ENCODE measurements at regions not wholly inside any gene's neighbourhood (a gene's known extent, or its start where the extent isn't known, plus 50 kb on each side); places are given as distances from the start of the nearest gene placed in this dataset.

DNA sequence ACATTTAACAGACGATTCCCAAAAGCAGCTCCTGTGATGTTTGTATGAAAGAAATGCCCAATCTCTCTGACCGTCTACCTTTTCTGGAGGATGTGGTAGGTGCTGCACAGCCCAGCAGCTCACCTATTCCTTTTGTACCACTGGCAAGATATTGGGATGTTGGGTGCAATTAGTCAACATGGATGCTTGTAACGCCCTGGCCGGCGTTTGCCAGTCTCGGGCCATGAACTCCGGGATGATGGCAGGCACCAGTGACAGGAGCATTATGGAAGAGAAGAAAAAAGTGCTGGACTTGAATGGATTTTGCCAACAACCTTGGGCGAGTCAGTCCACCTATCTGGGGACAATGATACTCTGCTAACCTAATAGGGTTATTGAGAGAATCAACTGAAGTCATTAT lies 69.0 kb upstream of the ZNF438 start:
- Histone ChIP-seq H3K36me3 (no peaks in the 10 kb centered on the region), H3K4me1 (no peaks in the 10 kb centered on the region), H3K27me3 (no peaks in the 10 kb centered on the region), H3K4me3 (no peak overlapping the region), H3K27ac (no peak overlapping the region), H3K9me3 (no peaks in the 10 kb centered on the region)
- intact Hi-C loops (cut with DNase I; ENCODE audit: low total_unique reads): no loop called here
- DNase-seq: no peak
- TF ChIP-seq, protein P1, sequence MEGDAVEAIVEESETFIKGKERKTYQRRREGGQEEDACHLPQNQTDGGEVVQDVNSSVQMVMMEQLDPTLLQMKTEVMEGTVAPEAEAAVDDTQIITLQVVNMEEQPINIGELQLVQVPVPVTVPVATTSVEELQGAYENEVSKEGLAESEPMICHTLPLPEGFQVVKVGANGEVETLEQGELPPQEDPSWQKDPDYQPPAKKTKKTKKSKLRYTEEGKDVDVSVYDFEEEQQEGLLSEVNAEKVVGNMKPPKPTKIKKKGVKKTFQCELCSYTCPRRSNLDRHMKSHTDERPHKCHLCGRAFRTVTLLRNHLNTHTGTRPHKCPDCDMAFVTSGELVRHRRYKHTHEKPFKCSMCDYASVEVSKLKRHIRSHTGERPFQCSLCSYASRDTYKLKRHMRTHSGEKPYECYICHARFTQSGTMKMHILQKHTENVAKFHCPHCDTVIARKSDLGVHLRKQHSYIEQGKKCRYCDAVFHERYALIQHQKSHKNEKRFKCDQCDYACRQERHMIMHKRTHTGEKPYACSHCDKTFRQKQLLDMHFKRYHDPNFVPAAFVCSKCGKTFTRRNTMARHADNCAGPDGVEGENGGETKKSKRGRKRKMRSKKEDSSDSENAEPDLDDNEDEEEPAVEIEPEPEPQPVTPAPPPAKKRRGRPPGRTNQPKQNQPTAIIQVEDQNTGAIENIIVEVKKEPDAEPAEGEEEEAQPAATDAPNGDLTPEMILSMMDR (IDR thresholded peaks at IDR 0.05): no peak
- TF ChIP-seq POLR2A (IDR thresholded peaks at IDR 0.05): no peak

DNA sequence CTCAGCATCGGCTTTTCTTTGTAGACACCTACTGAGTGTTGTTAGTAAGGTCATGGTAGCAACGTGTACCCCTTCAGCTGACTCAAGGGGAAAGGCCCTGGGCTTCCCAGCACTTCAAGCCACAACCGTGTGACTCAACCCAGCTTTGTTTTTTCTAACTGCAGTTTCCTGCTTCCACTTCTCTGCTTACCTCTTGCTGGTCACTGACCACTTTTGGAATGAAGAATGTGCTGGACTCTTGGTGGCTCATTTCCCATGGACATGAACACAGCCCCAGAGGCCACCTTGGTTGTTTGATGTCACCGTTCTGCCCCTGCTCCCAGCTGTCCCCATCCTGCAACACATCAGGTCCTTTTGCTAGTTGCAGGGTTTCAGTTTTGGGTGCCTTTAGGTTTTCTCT lies 69.5 kb upstream of the ZNF438 start:
- Histone ChIP-seq H3K9me3 (no peaks in the 10 kb centered on the region), H3K4me3 (no peak overlapping the region), H3K27ac (no peak overlapping the region), H3K27me3 (no peaks in the 10 kb centered on the region), H3K4me1 (no peaks in the 10 kb centered on the region), H3K36me3 (no peaks in the 10 kb centered on the region)
- TF ChIP-seq, protein P1 (IDR thresholded peaks at IDR 0.05): no peak
- TF ChIP-seq POLR2A (IDR thresholded peaks at IDR 0.05): no peak
- intact Hi-C loops (cut with DNase I; ENCODE audit: low total_unique reads): no loop called here
- DNase-seq: no peak

DNA sequence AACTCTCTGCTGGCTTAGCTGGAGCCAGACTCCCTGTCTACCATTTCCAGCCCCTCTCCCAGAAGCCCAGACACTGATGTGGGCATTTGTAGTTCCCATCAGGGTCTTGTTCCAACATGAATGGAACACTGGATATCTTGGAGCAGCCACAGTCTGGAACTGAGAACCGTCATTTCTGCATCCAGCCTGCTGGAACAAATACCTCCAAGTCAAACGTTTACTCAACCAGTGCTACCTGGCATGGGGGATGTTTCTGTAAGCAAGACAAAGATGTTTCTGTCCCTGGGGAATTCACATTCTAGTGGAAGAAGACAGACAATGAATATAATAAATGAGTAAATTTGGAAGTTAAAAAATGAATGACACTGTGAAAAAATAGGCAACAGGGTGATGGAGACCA lies 70.8 kb upstream of the ZNF438 start:
- Histone ChIP-seq H3K9me3 (no peaks in the 10 kb centered on the region), H3K4me1 (no peaks in the 10 kb centered on the region), H3K27ac (no peak overlapping the region), H3K27me3 (no peaks in the 10 kb centered on the region), H3K36me3 (no peaks in the 10 kb centered on the region), H3K4me3 (no peak overlapping the region)
- no peak for DNase-seq
- intact Hi-C loops (cut with DNase I; ENCODE audit: low total_unique reads): no loop called here
- TF ChIP-seq, protein P1 (IDR thresholded peaks at IDR 0.05): no peak
- TF ChIP-seq POLR2A (IDR thresholded peaks at IDR 0.05): no peak

DNA sequence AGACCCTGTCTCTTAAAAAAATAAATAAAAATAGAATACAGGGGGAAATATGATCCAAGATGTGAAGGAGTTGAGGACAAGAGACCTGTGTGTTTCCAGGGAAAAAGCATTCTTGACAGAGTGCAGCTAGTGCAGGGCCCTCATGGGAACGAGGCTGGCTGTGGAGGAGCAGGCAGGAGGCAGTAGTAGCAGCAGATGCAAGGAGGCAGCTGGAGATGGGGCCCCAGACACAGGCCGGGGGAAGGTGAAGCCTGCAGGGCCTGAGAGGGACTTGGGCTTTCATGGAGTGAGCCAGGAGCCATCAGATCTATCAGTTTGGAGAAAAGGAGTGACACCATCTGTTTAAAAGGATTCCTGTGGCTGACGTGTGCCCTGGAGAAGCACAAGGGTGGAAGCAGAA lies 71.4 kb upstream of the ZNF438 start:
- H3K4me1 ChIP-seq: no peaks in the 10 kb centered on the region
- no peak overlapping the region for H3K27ac ChIP-seq
- H3K9me3 ChIP-seq: no peaks in the 10 kb centered on the region
- H3K36me3 ChIP-seq: no peaks in the 10 kb centered on the region
- TF ChIP-seq, protein P1 (IDR thresholded peaks at IDR 0.05): no peak
- TF ChIP-seq POLR2A (IDR thresholded peaks at IDR 0.05): no peak
- no peak for DNase-seq
- intact Hi-C loops (cut with DNase I; ENCODE audit: low total_unique reads): no loop called here
- no peaks in the 10 kb centered on the region for H3K27me3 ChIP-seq
- no peak overlapping the region for H3K4me3 ChIP-seq

DNA sequence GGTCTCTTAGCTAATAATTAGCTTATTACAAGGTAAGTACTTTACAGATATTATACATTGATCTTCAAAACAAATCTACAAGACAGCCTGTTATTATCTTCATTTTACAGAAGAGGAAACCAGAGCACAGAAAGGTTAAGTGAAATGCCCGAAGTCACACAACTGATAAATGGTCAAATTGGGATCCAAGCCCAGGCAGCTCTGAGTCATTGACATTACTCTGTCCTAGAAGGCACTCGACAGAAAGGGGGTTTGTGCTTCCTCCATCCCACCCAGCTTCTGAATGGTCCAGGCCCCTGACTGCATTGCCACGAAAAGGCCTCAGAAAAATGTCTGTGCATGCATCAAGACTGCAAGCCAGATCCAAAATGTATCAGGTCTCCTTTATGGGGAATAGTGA lies 81.3 kb upstream of the ZNF438 start:
- TF ChIP-seq, protein P1 (IDR thresholded peaks at IDR 0.05): no peak
- TF ChIP-seq POLR2A (IDR thresholded peaks at IDR 0.05): no peak
- no peaks in the 10 kb centered on the region for H3K27me3 ChIP-seq
- intact Hi-C loops (cut with DNase I; ENCODE audit: low total_unique reads): no loop called here
- H3K36me3 ChIP-seq: no peaks in the 10 kb centered on the region
- no peaks in the 10 kb centered on the region for H3K4me1 ChIP-seq
- DNase-seq: no peak
- no peak overlapping the region for H3K27ac ChIP-seq
- no peaks in the 10 kb centered on the region for H3K9me3 ChIP-seq
- H3K4me3 ChIP-seq: no peak overlapping the region

Data from uterus (tissue), 3 donors.